ENCODE measurements at regions not wholly inside any gene's neighbourhood (a gene's known extent, or its start where the extent isn't known, plus 50 kb on each side); places are given as distances from the start of the nearest gene placed in this dataset.

GRCh38 chr4:52366621-52367020 is 292.5 kb downstream of the USP46 start:
- H3K9ac ChIP-seq (ENCODE audit: low read length), result no peak overlapping the region
- no peaks in the 10 kb centered on the region for H3K36me3 ChIP-seq (ENCODE audit: insufficient read depth, low read length)
- H3F3A ChIP-seq (ENCODE audit: insufficient read depth, low read length, poor library complexity, severe bottlenecking), result no peaks in the 10 kb centered on the region
- H3K27me3 ChIP-seq (ENCODE audit: insufficient read depth, low read depth, low read length), result no peaks in the 10 kb centered on the region
- H4K20me1 ChIP-seq (ENCODE audit: insufficient read depth), result no peaks in the 10 kb centered on the region
- no peak overlapping the region for H3K4me2 ChIP-seq (ENCODE audit: low read length)
- no peak overlapping the region for H3K4me3 ChIP-seq (ENCODE audit: low read length)
- no peak overlapping the region for H2AFZ ChIP-seq (ENCODE audit: low read depth, low read length)
- no peaks in the 10 kb centered on the region for H3K9me3 ChIP-seq (ENCODE audit: low read length)
- no peaks in the 10 kb centered on the region for H3K79me2 ChIP-seq (replicated peaks; ENCODE audit: insufficient read depth, low read length)
- no peak overlapping the region for H3K27ac ChIP-seq (ENCODE audit: low read length)
- no peaks in the 10 kb centered on the region for H3K9me2 ChIP-seq (ENCODE audit: insufficient read depth, low read length)
- TF ChIP-seq CTCF (IDR thresholded peaks at IDR 0.05; ENCODE audit: poor library complexity, severe bottlenecking) (no peak), REST (IDR thresholded peaks at IDR 0.05; ENCODE audit: borderline replicate concordance) (no peak)

GRCh38 chr4:52367282-52367830 is 291.7 kb downstream of the USP46 start:
- H3F3A ChIP-seq (ENCODE audit: insufficient read depth, low read length, poor library complexity, severe bottlenecking), result no peaks in the 10 kb centered on the region
- H3K79me2 ChIP-seq (replicated peaks; ENCODE audit: insufficient read depth, low read length), result no peaks in the 10 kb centered on the region
- H3K9me3 ChIP-seq (ENCODE audit: low read length), result no peaks in the 10 kb centered on the region
- H3K36me3 ChIP-seq (ENCODE audit: insufficient read depth, low read length), result no peaks in the 10 kb centered on the region
- no peaks in the 10 kb centered on the region for H3K27me3 ChIP-seq (ENCODE audit: insufficient read depth, low read depth, low read length)
- H3K4me2 ChIP-seq (ENCODE audit: low read length), result no peak overlapping the region
- H4K20me1 ChIP-seq (ENCODE audit: insufficient read depth), result no peaks in the 10 kb centered on the region
- H2AFZ ChIP-seq (ENCODE audit: low read depth, low read length), result no peak overlapping the region
- TF ChIP-seq EZH2 (IDR thresholded peaks at IDR 0.05; ENCODE audit: borderline replicate concordance, insufficient read depth, low read length, poor library complexity, severe bottlenecking), result no peak
- no peak for TF ChIP-seq POLR2AphosphoS5 (IDR thresholded peaks at IDR 0.05)
- no peak for TF ChIP-seq CTCF (IDR thresholded peaks at IDR 0.05; ENCODE audit: poor library complexity, severe bottlenecking)
- no peak for TF ChIP-seq SMC3 (conservative IDR thresholded peaks at IDR 0.05; ENCODE audit: poor library complexity)
- TF ChIP-seq EP300 (conservative IDR thresholded peaks at IDR 0.05; ENCODE audit: poor library complexity, severe bottlenecking), result no peak
- no peak for TF ChIP-seq TAF1 (IDR thresholded peaks at IDR 0.05; ENCODE audit: low read depth)
- no peak for TF ChIP-seq REST (IDR thresholded peaks at IDR 0.05; ENCODE audit: borderline replicate concordance)
- no peak for TF ChIP-seq MXI1 (conservative IDR thresholded peaks at IDR 0.05; ENCODE audit: poor library complexity, severe bottlenecking)
- no peak for TF ChIP-seq RAD21 (conservative IDR thresholded peaks at IDR 0.05)
- H3K27ac ChIP-seq (ENCODE audit: low read length), result no peak overlapping the region
- H3K9me2 ChIP-seq (ENCODE audit: insufficient read depth, low read length), result no peaks in the 10 kb centered on the region
- H3K9ac ChIP-seq (ENCODE audit: low read length), result no peak overlapping the region
- H3K4me3 ChIP-seq (ENCODE audit: low read length), result no peak overlapping the region

Measured in neural cell (in vitro differentiated cells).